HEK293 (cell line): ENCODE measurements at regions not wholly inside any gene's neighbourhood (a gene's known extent, or its start where the extent isn't known, plus 50 kb on each side); places are given as distances from the start of the nearest gene placed in this dataset.

Experiments
- OVOL3 ChIP-seq: fragments of 450-650 bp; formaldehyde crosslinking; IDR thresholded peaks from 2 replicates; pipeline ENCODE4 v1.5.1; 2016; ENCODE audit warnings: missing biosample characterization, missing genetic modification characterization
- SCRT2 ChIP-seq: fragments of 450-650 bp; formaldehyde crosslinking; IDR thresholded peaks from 2 replicates; pipeline ENCODE4 v1.5.1; 2016; ENCODE audit warnings: missing biosample characterization, missing genetic modification characterization
- ZBTB21 ChIP-seq: fragments of 450-650 bp; formaldehyde crosslinking; IDR thresholded peaks from 2 replicates; pipeline ENCODE4 v1.5.1; 2017; ENCODE audit warnings: missing biosample characterization, missing genetic modification characterization
- ZNF132 ChIP-seq: fragments of 450-650 bp; formaldehyde crosslinking; IDR thresholded peaks from 2 replicates; pipeline ENCODE4 v1.5.1; 2017; ENCODE audit warnings: missing biosample characterization, missing genetic modification characterization, borderline replicate concordance
- ZNF280D ChIP-seq: fragments of 450-650 bp; formaldehyde crosslinking; IDR thresholded peaks from 2 replicates; pipeline ENCODE4 v1.5.1; 2016; ENCODE audit warnings: missing biosample characterization, missing genetic modification characterization
- ZNF350 ChIP-seq: fragments of 450-650 bp; formaldehyde crosslinking; IDR thresholded peaks from 2 replicates; pipeline ENCODE4 v1.5.0; 2017; ENCODE audit warnings: missing biosample characterization, mild to moderate bottlenecking, missing genetic modification characterization

- no peak for TF ChIP-seq ZBTB21 (tag by site-specific recombination)
- TF ChIP-seq ZNF280D = no peak
- TF ChIP-seq ZNF350 (tag by site-specific recombination) = no peak
- no peak for TF ChIP-seq OVOL3
- no peak for TF ChIP-seq ZNF132
- TF ChIP-seq SCRT2 (tag by site-specific recombination) = no peak
Measured at GRCh38 chr11:128240546-128240945, 346.8 kb downstream of the ETS1 start.
